ENCODE measurements at regions not wholly inside any gene's neighbourhood (a gene's known extent, or its start where the extent isn't known, plus 50 kb on each side); places are given as distances from the start of the nearest gene placed in this dataset.

GRCh38 chr13:66137384-66137783, 1092.8 kb downstream of the PCDH9 start (continued):
- TF ChIP-seq CUX1 (IDR thresholded peaks at IDR 0.05; ENCODE audit: insufficient replicate concordance, low read depth, low read length), result no peak
- no peak for TF ChIP-seq ZNF207 (IDR thresholded peaks at IDR 0.05; ENCODE audit: borderline replicate concordance)
- no peak for TF ChIP-seq SUZ12 (IDR thresholded peaks at IDR 0.05; ENCODE audit: unreplicated experiment)
- no peak for TF ChIP-seq JUND (IDR thresholded peaks at IDR 0.05; ENCODE audit: low read depth, low read length)
- TF ChIP-seq MTA3 (IDR thresholded peaks at IDR 0.05; ENCODE audit: borderline replicate concordance, low read length), result no peak

- in situ Hi-C loops (cut with MboI), result no loop called here
- Histone ChIP-seq H3K79me2 (ENCODE audit: control insufficient read depth, insufficient read depth, low read length) (no peaks in the 10 kb centered on the region), H3K9ac (ENCODE audit: control insufficient read depth, insufficient read depth, low read length) (no peak overlapping the region), H3K36me3 (ENCODE audit: control insufficient read depth in 2 of 2, insufficient read depth in 2 of 2, low read length in 1 of 2) (no peaks in the 10 kb centered on the region), H3K27ac (ENCODE audit: control insufficient read depth, insufficient read depth) (no peak overlapping the region), H4K20me1 (ENCODE audit: control insufficient read depth, insufficient read depth) (no peaks in the 10 kb centered on the region), H3K4me2 (ENCODE audit: control insufficient read depth, insufficient read depth) (no peak overlapping the region), H3K9me3 (replicated peaks; ENCODE audit: control insufficient read depth, insufficient read depth, low read length) (no peaks in the 10 kb centered on the region), H3K4me3 (no peak overlapping the region), H3K4me1 (ENCODE audit: control insufficient read depth, insufficient read depth, low read length) (no peaks in the 10 kb centered on the region), H3K27me3 (replicated peaks in 1 of 2; ENCODE audit: control insufficient read depth in 2 of 2, insufficient read depth in 2 of 2, low read length in 1 of 2) (no peaks in the 10 kb centered on the region), H2AFZ (ENCODE audit: control insufficient read depth, low read depth, low read length) (no peak overlapping the region)
- intact Hi-C loops (cut with micrococcal nuclease; ENCODE audit: unreplicated experiment), result loop anchor here (1.0 kb wide), 1 partner anchor 10 kb away; no protein-coding TSS in a partner anchor
- FAIRE-seq (no peak), DNase-seq (ENCODE audit: low read depth, low spot score) (no peak), ATAC-seq (peak; percentile 95)
- ChIA-PET CTCF (interaction anchor here (1.1 to 1.8 kb wide), 2 partner anchors 10 to 14 kb away, joined by 3 to 5 read pairs; no protein-coding TSS in a partner anchor), POLR2A (interaction anchor here (1.2 kb wide), 1 partner anchor 10 kb away, joined by 4 read pairs; no protein-coding TSS in a partner anchor), RAD21 (ENCODE audit: unreplicated experiment) (interaction anchor here (0.8 to 2.4 kb wide), 4 partner anchors 8 to 11 kb away, joined by 3 to 8 read pairs (median 5); no protein-coding TSS in a partner anchor), SMC1A (ENCODE audit: uncharacterized antibody, unreplicated experiment) (interaction anchor here (1.3 to 3.2 kb wide), 3 partner anchors 9 to 17 kb away, joined by 3 to 31 read pairs (median 9); no protein-coding TSS in a partner anchor)
- no TSS peak for BruUV-seq (replicated peaks)
- 45% methylated on average over 4 of the region's 4 CpGs for WGBS (ENCODE audit: insufficient coverage, insufficient replicate concordance, low lambda C conversion rate, missing lambda C conversion rate)
- TF ChIP-seq EGR1 (IDR thresholded peaks at IDR 0.05; ENCODE audit: borderline replicate concordance in 1 of 2, low read depth in 2 of 2, low read length in 2 of 2) (no peak), ZNF24 (IDR thresholded peaks at IDR 0.05) (no peak), ATF7 (IDR thresholded peaks at IDR 0.05; ENCODE audit: low read depth) (0 out of 2 replicates have a peak, but pooled peaks have one; percentile 30), STAT1 (conservative IDR thresholded peaks at IDR 0.05) (no peak), ETV6 (conservative IDR thresholded peaks at IDR 0.05 in 1 of 2, IDR thresholded peaks at IDR 0.05 in 1 of 2; ENCODE audit: borderline replicate concordance in 1 of 2, low read depth in 1 of 2) (no peak), NKRF (conservative IDR thresholded peaks at IDR 0.05) (no peak), SMARCA5 (IDR thresholded peaks at IDR 0.05) (no peak), CHD2 (IDR thresholded peaks at IDR 0.05; ENCODE audit: borderline replicate concordance, low read depth, low read length) (no peak), ATF2 (IDR thresholded peaks at IDR 0.05; ENCODE audit: low read length) (no peak)
Observed at GRCh38 chr13:66128692-66129269, 1101.4 kb downstream of the PCDH9 start.
